ENCODE measurements at regions not wholly inside any gene's neighbourhood (a gene's known extent, or its start where the extent isn't known, plus 50 kb on each side); places are given as distances from the start of the nearest gene placed in this dataset.

DNA sequence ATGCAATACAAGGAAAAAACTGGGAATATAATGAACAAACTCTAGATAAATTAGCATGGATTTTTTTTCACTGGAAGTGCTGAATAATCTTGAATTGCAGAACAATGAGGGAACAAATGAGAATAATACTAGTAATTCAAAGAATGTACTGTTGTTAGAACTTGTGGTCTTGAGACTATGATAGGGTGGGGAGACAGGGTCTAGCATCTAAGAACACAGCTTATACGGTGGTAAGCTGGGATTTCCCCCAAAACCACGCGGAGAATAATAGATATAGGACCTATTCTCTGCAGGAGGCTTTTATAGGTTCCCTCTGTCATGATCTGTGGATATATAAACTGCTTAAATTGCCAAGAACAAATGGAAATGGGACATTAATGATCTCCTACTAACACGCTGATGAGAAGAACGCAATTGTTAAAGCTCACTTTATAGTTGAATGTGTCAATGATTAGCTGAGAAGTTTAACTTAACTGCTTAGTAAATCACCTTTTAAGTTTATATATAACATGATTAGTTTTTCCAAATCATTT lies 692.3 kb downstream of the ZPLD1 start:
- TF ChIP-seq POLR2A (IDR thresholded peaks at IDR 0.05; ENCODE audit: low read length): no peak
- TF ChIP-seq GATA1 (IDR thresholded peaks at IDR 0.05; ENCODE audit: low read depth, low read length): no peak
